Right atrium auricular region (tissue), 2 donors: ENCODE measurements at regions not wholly inside any gene's neighbourhood (a gene's known extent, or its start where the extent isn't known, plus 50 kb on each side); places are given as distances from the start of the nearest gene placed in this dataset.

Experiments
- DNase-seq: peaks from one replicate; pipeline ENCODE4 v3.0.0-alpha.2; 2019; ENCODE audit warnings: low spot score
- H3K27ac ChIP-seq, 2 donors: fragments of 200-600 bp; sonication (generic); 1 replicate in 1 of 2; 2 replicates in 1 of 2; pipeline ENCODE4 v1.5.1; 2016 to 2019
- H3K27me3 ChIP-seq, 2 donors: fragments of 200-600 bp; sonication (generic); one replicate each; pipeline versions ENCODE4 v1.5.1 to v1.6.0; 2017 to 2019
- H3K36me3 ChIP-seq: fragments of 200-600 bp; sonication (generic); one replicate; pipeline ENCODE4 v1.5.1; 2016
- H3K4me1 ChIP-seq, 2 donors: fragments of 200-600 bp; sonication (generic); one replicate each; pipeline versions ENCODE4 v1.5.1 to v1.6.0; 2017 to 2019
- H3K4me3 ChIP-seq, 2 donors: fragments of 200-600 bp; sonication (generic); 1 replicate in 1 of 2; 2 replicates in 1 of 2; pipeline ENCODE4 v1.5.1; 2017 to 2019; ENCODE audit warnings: mild to moderate bottlenecking in 1 of 2, moderate library complexity in 1 of 2
- H3K9me3 ChIP-seq, 2 donors: fragments of 200-600 bp; sonication (generic); one replicate each; pipeline ENCODE4 v1.5.1; 2019
- microRNA-seq, 2 donors: library from miRNA; unstranded; fragments of <30 nt; microRNA quantifications; one replicate each; pipeline ENCODE4, GENCODE V29; 2016 to 2017; ENCODE audit warnings: borderline number of aligned reads in 2 of 2, borderline replicate concordance in 1 of 2
- TF ChIP-seq, protein P1 (sequence below), 2 donors: fragments of 200-600 bp; sonication (generic); IDR thresholded peaks; one replicate each; pipeline ENCODE4 v1.5.1; 2019; ENCODE audit warnings: antibody characterized with exemption in 2 of 2

DNA sequence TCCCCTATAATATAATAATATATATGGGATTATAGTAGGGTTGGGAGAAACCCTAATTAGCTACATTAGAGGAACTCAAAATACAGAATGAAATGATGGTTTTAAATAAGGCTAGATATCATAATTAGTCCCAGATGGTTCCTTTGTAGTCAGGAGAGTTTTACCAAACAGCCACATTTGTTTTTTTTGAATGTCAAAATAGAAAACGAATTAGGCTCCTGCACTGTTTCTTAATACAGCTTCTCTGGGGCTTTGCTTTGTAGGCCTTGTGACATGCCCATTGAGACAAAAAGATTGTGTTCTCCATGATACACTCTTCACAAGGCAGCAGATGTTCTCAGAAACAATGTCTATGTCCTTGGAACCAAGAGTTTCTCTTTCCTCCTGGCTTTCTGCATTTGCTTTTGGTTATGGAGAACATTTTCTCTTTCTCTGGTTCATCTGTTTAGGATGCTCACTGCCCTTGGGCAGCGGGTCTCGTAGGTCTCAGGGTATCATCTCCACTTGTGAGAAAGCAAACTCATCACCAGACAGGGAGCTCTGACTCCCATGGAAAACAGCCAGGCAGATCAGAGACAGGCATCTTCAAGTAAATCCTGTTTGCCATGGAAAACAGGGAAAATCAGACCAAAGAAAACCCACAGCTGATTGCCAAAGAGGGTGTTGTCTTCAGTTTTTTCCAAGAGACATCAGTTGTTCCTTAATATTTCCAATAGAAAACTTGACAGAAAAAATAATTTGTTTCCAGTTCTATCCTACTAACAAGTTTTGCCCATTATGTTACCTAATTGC lies 54.1 kb upstream of the RPS23 start:
- peak overlapping the region; percentile 44 to 90 for H3K27ac ChIP-seq
- H3K36me3 ChIP-seq = no peaks in the 10 kb centered on the region
- DNase-seq = no peak
- no peaks in the 10 kb centered on the region for H3K27me3 ChIP-seq
- H3K4me3 ChIP-seq = no peak overlapping the region
- TF ChIP-seq, protein P1, sequence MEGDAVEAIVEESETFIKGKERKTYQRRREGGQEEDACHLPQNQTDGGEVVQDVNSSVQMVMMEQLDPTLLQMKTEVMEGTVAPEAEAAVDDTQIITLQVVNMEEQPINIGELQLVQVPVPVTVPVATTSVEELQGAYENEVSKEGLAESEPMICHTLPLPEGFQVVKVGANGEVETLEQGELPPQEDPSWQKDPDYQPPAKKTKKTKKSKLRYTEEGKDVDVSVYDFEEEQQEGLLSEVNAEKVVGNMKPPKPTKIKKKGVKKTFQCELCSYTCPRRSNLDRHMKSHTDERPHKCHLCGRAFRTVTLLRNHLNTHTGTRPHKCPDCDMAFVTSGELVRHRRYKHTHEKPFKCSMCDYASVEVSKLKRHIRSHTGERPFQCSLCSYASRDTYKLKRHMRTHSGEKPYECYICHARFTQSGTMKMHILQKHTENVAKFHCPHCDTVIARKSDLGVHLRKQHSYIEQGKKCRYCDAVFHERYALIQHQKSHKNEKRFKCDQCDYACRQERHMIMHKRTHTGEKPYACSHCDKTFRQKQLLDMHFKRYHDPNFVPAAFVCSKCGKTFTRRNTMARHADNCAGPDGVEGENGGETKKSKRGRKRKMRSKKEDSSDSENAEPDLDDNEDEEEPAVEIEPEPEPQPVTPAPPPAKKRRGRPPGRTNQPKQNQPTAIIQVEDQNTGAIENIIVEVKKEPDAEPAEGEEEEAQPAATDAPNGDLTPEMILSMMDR (IDR thresholded peaks at IDR 0.05) = no peak
- H3K9me3 ChIP-seq = no peaks in the 10 kb centered on the region
- peaks cover 0 to 34% of the 10 kb centered on the region in 2 donors for H3K4me1 ChIP-seq

DNA sequence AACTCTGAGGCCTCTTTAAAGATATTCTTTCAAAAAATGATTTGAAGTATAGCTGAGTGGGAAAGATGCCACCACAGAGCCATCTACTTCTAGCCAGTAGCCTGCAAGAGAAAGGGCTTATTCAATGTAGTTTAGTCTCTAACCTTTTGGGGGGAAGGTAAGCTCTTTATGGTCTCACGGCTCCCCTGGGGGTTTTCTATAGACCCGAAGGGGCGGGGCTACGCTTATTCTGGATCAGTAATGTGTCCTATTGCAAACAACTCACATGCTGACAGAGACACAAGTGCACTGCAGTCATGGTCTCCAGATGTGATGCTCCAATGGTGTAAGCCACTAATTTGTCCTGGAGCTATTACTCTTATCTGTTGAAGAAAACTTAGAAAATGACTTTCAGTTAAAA lies 53.4 kb upstream of the RPS23 start:
- H3K4me1 ChIP-seq = peaks cover 0 to 34% of the 10 kb centered on the region in 2 donors
- H3K27me3 ChIP-seq = no peaks in the 10 kb centered on the region
- H3K36me3 ChIP-seq = no peaks in the 10 kb centered on the region
- no peak for DNase-seq
- no peak overlapping the region for H3K4me3 ChIP-seq
- no peaks in the 10 kb centered on the region for H3K9me3 ChIP-seq
- TF ChIP-seq, protein P1 (IDR thresholded peaks at IDR 0.05) = no peak
- H3K27ac ChIP-seq = peak overlapping the region; percentile 44 to 90

DNA sequence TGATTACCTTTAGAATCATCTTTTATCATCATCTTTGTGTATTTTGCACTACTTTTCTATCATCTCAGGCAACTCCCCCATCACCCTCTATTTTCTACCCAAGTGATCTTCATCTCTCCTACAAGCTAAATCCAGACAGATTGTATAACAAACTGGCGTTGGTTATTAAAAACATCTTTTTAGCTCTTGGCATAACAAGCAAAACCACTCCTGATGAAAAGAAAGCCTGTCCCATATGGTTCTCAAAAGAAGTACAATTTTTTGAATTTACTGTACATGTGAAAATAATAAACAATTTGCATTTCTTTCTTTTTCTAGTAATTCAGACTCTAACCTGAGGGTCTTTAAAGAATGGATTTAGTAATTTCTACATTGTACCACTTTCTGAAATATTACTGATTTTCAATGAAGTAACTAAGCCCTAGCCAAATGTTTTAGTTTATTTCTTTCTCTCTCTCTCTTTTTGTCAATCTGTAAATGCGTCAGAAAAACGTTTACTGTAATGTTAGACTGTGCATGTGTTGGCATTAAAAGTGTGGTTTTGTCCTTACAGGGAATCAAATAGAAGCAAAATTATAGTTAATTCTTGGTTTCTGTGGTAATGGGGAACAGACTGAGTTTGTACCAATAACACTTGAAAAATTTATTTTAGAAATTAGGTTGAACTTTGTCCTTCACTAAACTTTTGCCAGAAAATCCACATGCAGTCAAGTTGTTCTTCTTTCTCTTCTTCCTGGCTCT lies 52.5 kb upstream of the RPS23 start:
- TF ChIP-seq, protein P1 (IDR thresholded peaks at IDR 0.05) = no peak

DNA sequence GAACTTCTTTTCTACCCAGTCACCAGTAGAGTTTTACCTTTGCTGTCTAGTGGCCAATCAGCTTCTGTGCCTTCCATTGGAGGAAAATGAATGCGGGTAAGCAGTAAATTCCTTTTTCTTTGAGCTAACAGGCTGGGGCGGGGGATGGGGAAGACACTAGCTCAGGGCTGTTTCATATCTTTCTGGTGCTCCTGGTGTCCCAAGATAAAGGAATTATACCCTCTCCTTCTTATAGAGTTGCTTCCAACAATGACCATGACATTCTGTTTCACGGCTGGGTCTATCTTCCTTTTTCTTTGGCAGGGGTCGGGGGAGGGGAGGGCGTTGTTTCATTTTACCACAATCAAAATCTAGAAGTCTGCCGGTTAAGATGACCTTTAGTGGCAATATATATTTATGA lies 51.2 kb upstream of the RPS23 start:
- no peak for DNase-seq
- Histone ChIP-seq H3K4me1 (peaks cover 0 to 17% of the 10 kb centered on the region in 2 donors), H3K27me3 (no peaks in the 10 kb centered on the region), H3K9me3 (no peaks in the 10 kb centered on the region), H3K4me3 (no peak overlapping the region), H3K27ac (no peak overlapping the region), H3K36me3 (no peaks in the 10 kb centered on the region)
- TF ChIP-seq, protein P1 (IDR thresholded peaks at IDR 0.05) = no peak

More for the DNA sequence above, 52.5 kb upstream of the RPS23 start:
- Histone ChIP-seq H3K9me3 (no peaks in the 10 kb centered on the region), H3K27me3 (no peaks in the 10 kb centered on the region), H3K36me3 (no peaks in the 10 kb centered on the region), H3K4me1 (peaks cover 0 to 30% of the 10 kb centered on the region in 2 donors), H3K4me3 (no peak overlapping the region), H3K27ac (peak overlapping the region in 1 of 2 donors; percentile 90)
- DNase-seq = no peak

Small RNA genes in the stretch of these regions (microRNA-seq; reads per million reads assigned to microRNA genes)
- gene MIR3977 = 0 reads per million in 2 donors
